GM12872 (cell line): ENCODE measurements at regions not wholly inside any gene's neighbourhood (a gene's known extent, or its start where the extent isn't known, plus 50 kb on each side); places are given as distances from the start of the nearest gene placed in this dataset.

ENCODE experiments used
- CTCF ChIP-seq: IDR thresholded peaks from 3 replicates; pipeline ENCODE4 v1.5.1; 2011; ENCODE audit warnings: low read depth, mild to moderate bottlenecking, low read length, moderate library complexity; ENCODE audit not compliant: insufficient read depth

DNA sequence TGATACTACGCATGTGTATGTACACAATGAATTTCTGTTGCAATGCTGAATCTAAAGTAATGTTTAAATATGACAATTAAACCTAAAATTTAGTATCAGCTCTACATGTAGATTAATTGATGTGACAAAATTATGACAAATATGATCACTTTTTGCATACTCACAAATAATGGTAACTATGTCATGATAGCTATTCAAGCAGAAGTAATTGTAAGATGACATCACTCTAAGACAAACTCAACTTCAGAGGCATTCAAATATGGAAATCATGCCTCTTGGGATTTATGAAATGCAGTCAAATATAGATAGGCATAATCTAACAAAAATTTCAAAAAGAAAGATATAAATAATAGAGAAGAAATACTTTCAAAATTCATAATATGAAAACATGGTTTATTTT, 571.7 kb upstream of the LRFN5 start:
- no peak for TF ChIP-seq CTCF

DNA sequence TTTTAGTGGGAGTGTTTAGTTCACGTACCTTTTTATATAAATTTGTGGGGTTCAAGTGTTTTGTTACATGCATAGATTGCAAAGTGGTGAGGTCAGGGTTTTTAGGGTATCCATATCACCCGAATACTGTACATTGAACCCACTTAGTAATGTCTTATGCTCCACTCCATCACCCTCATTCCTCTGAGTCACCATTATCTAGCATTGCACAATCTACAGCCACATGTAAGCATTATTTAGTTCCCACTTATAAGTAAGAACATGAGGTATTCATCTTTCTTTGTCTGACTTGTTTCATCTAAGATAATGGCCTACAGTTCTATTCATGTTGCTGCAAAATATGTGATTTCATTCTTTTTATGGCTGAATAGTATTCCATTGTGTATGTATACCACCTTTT, 583.7 kb upstream of the LRFN5 start:
- TF ChIP-seq CTCF: no peak

- TF ChIP-seq CTCF: no peak
Measured at GRCh38 chr14:41016213-41016612, 590.5 kb upstream of the LRFN5 start.

- no peak for TF ChIP-seq CTCF
Measured at GRCh38 chr14:41000350-41000749, 606.3 kb upstream of the LRFN5 start.

DNA sequence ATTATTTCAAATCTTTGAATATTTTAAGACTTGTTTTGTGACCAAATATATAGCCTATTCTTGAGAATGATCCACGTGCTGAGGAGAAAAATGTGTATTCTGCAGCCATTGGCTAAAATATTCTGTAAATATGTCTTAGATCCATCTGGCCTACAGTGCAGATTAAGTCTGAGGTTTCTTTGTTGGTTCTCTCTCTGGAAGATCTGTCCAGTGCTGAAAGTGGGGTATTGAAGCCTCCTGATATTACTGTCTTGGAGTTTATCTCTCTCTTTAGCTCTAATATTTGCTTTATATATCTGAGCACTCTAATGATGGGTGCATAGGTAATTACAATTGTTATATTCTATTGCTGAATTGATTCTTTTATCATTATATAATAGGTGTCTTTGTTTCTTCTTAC, 617.4 kb upstream of the LRFN5 start:
- TF ChIP-seq CTCF: no peak

DNA sequence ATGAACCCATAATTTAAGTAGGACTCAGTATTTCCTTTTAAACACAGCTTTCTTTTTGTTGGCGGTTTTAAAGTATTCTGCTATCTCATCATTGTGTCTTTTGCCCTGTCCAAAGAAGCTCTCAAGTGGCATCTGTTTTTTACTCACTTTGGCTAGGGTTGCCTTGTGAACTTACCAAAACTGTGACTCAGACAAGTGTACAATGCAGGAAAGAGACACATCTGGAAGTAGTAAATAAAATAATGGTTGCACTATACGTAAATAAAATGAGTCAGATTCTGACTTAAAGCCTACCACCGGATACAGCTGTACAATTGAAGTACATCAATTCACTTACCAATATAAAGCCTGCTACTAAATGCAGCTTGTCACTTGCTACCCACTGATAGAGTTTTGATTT, 619.2 kb upstream of the LRFN5 start:
- no peak for TF ChIP-seq CTCF

- no peak for TF ChIP-seq CTCF
Measured at GRCh38 chr14:40986655-40987054, 620.0 kb upstream of the LRFN5 start.

GRCh38 chr14:40985584-40985983, 621.1 kb upstream of the LRFN5 start:
- no peak for TF ChIP-seq CTCF
